ENCODE measurements at regions not wholly inside any gene's neighbourhood (a gene's known extent, or its start where the extent isn't known, plus 50 kb on each side); places are given as distances from the start of the nearest gene placed in this dataset.

DNA sequence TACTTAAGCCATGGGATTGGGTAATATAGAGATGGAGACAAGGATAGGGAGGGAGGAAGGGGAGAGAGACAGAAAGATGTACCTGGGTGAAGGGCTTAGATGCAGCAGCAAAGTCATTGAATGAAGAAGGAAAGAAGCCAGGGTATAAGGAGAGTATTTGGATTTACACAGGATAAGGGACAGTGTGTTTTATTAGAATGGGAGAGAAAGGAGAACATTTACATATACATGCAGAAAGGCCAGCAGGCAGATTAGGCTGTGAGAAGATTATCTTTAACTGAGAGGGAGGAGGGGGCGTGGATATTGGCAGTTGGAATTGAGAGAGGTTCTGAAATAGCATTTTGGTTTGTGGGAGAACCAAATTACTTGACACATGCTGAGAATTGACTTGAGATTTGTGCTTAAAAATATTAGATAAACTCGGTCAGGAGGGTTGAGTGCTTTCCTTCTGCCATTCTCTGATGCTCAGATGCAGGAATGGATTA lies 161.5 kb upstream of the ZNF804B start:
- ATAC-seq (ENCODE audit: insufficient read depth, low FRiP score) (no peak), DNase-seq (no peak)
- Histone ChIP-seq H3K4me3 (no peak overlapping the region), H3K4me1 (ENCODE audit: control insufficient read depth in 5 of 5, insufficient read depth in 5 of 5, low read length in 5 of 5) (no peaks in the 10 kb centered on the region), H3K27me3 (ENCODE audit: control insufficient read depth in 3 of 3, insufficient read depth in 3 of 3, low read length in 2 of 3) (no peaks in the 10 kb centered on the region), H3K27ac (ENCODE audit: low read depth in 1 of 2, low read length in 1 of 2) (no peak overlapping the region), H3K36me3 (ENCODE audit: control insufficient read depth in 4 of 4, insufficient read depth in 4 of 4, low read length in 4 of 4) (no peaks in the 10 kb centered on the region), H3K9ac (ENCODE audit: insufficient read depth in 1 of 2, low read length in 2 of 2) (no peak overlapping the region), H3K9me3 (ENCODE audit: control insufficient read depth in 4 of 4, insufficient read depth in 3 of 4, low read length in 3 of 4) (no peaks in the 10 kb centered on the region)
- TF ChIP-seq, protein P1, sequence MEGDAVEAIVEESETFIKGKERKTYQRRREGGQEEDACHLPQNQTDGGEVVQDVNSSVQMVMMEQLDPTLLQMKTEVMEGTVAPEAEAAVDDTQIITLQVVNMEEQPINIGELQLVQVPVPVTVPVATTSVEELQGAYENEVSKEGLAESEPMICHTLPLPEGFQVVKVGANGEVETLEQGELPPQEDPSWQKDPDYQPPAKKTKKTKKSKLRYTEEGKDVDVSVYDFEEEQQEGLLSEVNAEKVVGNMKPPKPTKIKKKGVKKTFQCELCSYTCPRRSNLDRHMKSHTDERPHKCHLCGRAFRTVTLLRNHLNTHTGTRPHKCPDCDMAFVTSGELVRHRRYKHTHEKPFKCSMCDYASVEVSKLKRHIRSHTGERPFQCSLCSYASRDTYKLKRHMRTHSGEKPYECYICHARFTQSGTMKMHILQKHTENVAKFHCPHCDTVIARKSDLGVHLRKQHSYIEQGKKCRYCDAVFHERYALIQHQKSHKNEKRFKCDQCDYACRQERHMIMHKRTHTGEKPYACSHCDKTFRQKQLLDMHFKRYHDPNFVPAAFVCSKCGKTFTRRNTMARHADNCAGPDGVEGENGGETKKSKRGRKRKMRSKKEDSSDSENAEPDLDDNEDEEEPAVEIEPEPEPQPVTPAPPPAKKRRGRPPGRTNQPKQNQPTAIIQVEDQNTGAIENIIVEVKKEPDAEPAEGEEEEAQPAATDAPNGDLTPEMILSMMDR (IDR thresholded peaks at IDR 0.05; ENCODE audit: control extremely low read depth, extremely low read depth): no peak
- WGBS, 2 donors: 78 to 82% methylated on average over 2 of the region's 2 CpGs

DNA sequence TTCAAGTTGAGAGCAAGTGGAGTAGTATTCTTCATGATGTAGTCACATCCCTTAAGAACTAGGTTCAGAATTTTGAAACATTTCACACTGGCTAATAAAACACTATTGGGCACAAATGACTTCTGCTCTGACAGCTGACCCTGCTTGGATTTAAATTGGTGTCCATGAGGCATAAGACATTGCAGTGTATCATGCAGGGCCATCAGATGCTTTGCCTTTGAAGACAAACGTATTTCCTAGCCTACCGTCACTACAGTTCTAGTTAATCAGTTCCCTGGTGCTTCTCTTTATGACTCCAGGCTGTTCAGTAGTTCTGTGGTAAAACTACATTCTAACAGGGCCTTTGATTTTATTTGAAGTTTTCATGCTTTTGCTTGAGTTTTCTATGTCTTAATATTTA lies 168.5 kb upstream of the ZNF804B start:
- Histone ChIP-seq H3K36me3 (ENCODE audit: control insufficient read depth in 4 of 4, insufficient read depth in 4 of 4, low read length in 4 of 4) (no peaks in the 10 kb centered on the region), H3K4me1 (ENCODE audit: control insufficient read depth in 5 of 5, insufficient read depth in 5 of 5, low read length in 5 of 5) (no peaks in the 10 kb centered on the region), H3K4me3 (no peak overlapping the region), H3K9ac (ENCODE audit: insufficient read depth in 1 of 2, low read length in 2 of 2) (no peak overlapping the region), H3K9me3 (ENCODE audit: control insufficient read depth in 4 of 4, insufficient read depth in 3 of 4, low read length in 3 of 4) (no peaks in the 10 kb centered on the region), H3K27ac (ENCODE audit: low read depth in 1 of 2, low read length in 1 of 2) (no peak overlapping the region), H3K27me3 (ENCODE audit: control insufficient read depth in 3 of 3, insufficient read depth in 3 of 3, low read length in 2 of 3) (no peaks in the 10 kb centered on the region)
- DNase-seq (no peak), ATAC-seq (ENCODE audit: insufficient read depth, low FRiP score) (no peak)
- WGBS, 2 donors: 73 to 90% methylated on average over 2 of the region's 2 CpGs
- TF ChIP-seq, protein P1 (IDR thresholded peaks at IDR 0.05; ENCODE audit: control extremely low read depth, extremely low read depth): no peak

DNA sequence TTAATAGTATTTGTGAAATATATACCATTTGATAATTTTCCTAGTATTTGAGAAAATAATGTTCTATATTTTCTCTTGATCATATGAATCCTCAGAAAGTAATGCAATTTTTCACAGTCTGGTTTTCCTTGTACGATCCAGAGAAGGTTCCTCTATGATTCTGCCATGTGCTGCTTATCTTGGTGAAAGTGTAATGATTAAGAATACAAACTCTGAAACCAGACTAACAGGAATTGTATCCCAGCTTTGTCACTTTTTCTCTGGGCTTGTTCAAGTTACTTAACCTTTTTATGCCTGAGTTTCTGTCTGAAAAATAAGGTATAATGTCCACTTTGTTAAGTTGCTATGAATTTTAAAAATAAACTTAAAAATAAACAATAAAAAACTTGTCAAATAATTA lies 169.6 kb upstream of the ZNF804B start:
- H3K27me3 ChIP-seq (ENCODE audit: control insufficient read depth in 3 of 3, insufficient read depth in 3 of 3, low read length in 2 of 3): no peaks in the 10 kb centered on the region
- ATAC-seq (ENCODE audit: insufficient read depth, low FRiP score) (no peak), DNase-seq (peak in 2 of 3 donors; percentile 24 to 46)
- H3K27ac ChIP-seq (ENCODE audit: low read depth in 1 of 2, low read length in 1 of 2): no peak overlapping the region
- H3K9ac ChIP-seq (ENCODE audit: insufficient read depth in 1 of 2, low read length in 2 of 2): no peak overlapping the region
- WGBS, 2 donors: 56 to 60% methylated on average over 1 of the region's 1 CpG
- no peaks in the 10 kb centered on the region for H3K4me1 ChIP-seq (ENCODE audit: control insufficient read depth in 5 of 5, insufficient read depth in 5 of 5, low read length in 5 of 5)
- H3K9me3 ChIP-seq (ENCODE audit: control insufficient read depth in 4 of 4, insufficient read depth in 3 of 4, low read length in 3 of 4): no peaks in the 10 kb centered on the region
- H3K4me3 ChIP-seq: no peak overlapping the region
- TF ChIP-seq, protein P1 (IDR thresholded peaks at IDR 0.05; ENCODE audit: control extremely low read depth, extremely low read depth): no peak
- no peaks in the 10 kb centered on the region for H3K36me3 ChIP-seq (ENCODE audit: control insufficient read depth in 4 of 4, insufficient read depth in 4 of 4, low read length in 4 of 4)

DNA sequence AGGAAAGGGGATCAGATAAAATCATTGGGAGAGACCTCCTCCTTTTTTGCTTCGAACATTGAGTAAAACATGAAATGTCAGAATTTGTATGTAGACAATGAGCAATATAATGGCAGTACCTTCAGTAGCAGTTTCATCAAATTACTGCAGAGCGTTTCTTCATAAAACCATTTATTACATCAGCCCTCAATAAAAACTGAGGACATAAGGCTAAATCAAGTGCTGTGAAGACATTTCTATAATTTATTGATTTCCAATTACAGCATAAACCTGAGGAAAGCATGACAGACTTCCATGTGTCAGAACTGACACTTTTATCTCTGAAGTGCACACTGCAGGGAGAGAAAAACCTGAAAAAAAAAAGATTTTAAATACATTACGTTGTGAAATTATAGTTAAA lies 172.6 kb upstream of the ZNF804B start:
- no peaks in the 10 kb centered on the region for H3K27me3 ChIP-seq (ENCODE audit: control insufficient read depth in 3 of 3, insufficient read depth in 3 of 3, low read length in 2 of 3)
- no peak for DNase-seq
- H3K9me3 ChIP-seq (ENCODE audit: control insufficient read depth in 4 of 4, insufficient read depth in 3 of 4, low read length in 3 of 4): no peaks in the 10 kb centered on the region
- H3K4me3 ChIP-seq: no peak overlapping the region
- H3K4me1 ChIP-seq (ENCODE audit: control insufficient read depth in 5 of 5, insufficient read depth in 5 of 5, low read length in 5 of 5): no peaks in the 10 kb centered on the region
- 70 to 79% methylated on average over 3 of the region's 3 CpGs for WGBS, 2 donors
- no peak overlapping the region for H3K9ac ChIP-seq (ENCODE audit: insufficient read depth in 1 of 2, low read length in 2 of 2)
- H3K27ac ChIP-seq (ENCODE audit: low read depth in 1 of 2, low read length in 1 of 2): no peak overlapping the region
- no peaks in the 10 kb centered on the region for H3K36me3 ChIP-seq (ENCODE audit: control insufficient read depth in 4 of 4, insufficient read depth in 4 of 4, low read length in 4 of 4)
- TF ChIP-seq, protein P1 (IDR thresholded peaks at IDR 0.05; ENCODE audit: control extremely low read depth, extremely low read depth): no peak
- ATAC-seq (ENCODE audit: insufficient read depth, low FRiP score): no peak

Measured in lung (tissue), 11 donors.